ENCODE measurements at regions not wholly inside any gene's neighbourhood (a gene's known extent, or its start where the extent isn't known, plus 50 kb on each side); places are given as distances from the start of the nearest gene placed in this dataset.

- intact Hi-C loops (cut with micrococcal nuclease): no loop called here
Measured at GRCh38 chr6:12654514-12654913, 62.1 kb upstream of the PHACTR1 start.

GRCh38 chr6:12656906-12657305, 59.7 kb upstream of the PHACTR1 start:
- intact Hi-C loops (cut with micrococcal nuclease): no loop called here

- intact Hi-C loops (cut with micrococcal nuclease): no loop called here
Measured at GRCh38 chr6:12657884-12658283, 58.7 kb upstream of the PHACTR1 start.

GRCh38 chr6:12661432-12662089, 55.0 kb upstream of the PHACTR1 start:
- intact Hi-C loops (cut with micrococcal nuclease): no loop called here
